Fibroblast of mammary gland (primary cell): ENCODE measurements at regions not wholly inside any gene's neighbourhood (a gene's known extent, or its start where the extent isn't known, plus 50 kb on each side); places are given as distances from the start of the nearest gene placed in this dataset.
A peak's percentile ranks its signal among the peaks of the same experiment; 100 is the strongest.
"Not testable (repeated sequence)": the region's sequence is repeated elsewhere in the genome, so short reads cannot be mapped to it uniquely, and the experiment has no call there.

Experiments used
- DNase-seq: peaks from one replicate; pipeline ENCODE4 v3.0.0-alpha.2; 2010; ENCODE audit warnings: low read depth
- H3K4me3 ChIP-seq: 2 replicates; pipeline ENCODE4 v1.5.1; 2011; ENCODE audit warnings: low read depth, mild to moderate bottlenecking, low read length, moderate library complexity; ENCODE audit not compliant: control insufficient read depth
- TF ChIP-seq, protein P1 (sequence below): conservative IDR thresholded peaks from 2 replicates; pipeline ENCODE4 v1.5.1; 2011; ENCODE audit warnings: low read depth, low read length, inconsistent platforms; ENCODE audit not compliant: control insufficient read depth, insufficient read depth

DNA sequence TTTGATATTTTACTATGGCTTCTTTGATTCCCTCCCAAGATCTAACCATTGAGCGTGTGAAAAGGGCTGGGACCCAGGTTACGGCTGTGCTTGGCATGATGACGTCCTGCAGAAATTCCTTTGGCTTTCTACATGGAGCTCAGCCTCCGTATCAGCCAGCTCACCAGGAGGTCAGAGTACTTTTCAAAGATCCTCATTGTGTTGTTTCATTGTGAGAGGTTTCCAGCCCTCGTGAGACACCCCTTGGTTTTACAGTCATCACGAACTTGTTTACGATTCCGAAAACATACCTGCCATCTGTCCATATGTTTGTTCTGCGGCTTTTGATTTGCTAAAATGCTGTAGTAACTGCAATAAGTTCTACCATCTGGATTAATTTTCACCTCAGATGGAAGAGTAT lies 453.1 kb downstream of the TMEM121 start:
- no peak overlapping the region for H3K4me3 ChIP-seq
- no peak for DNase-seq
- TF ChIP-seq, protein P1, sequence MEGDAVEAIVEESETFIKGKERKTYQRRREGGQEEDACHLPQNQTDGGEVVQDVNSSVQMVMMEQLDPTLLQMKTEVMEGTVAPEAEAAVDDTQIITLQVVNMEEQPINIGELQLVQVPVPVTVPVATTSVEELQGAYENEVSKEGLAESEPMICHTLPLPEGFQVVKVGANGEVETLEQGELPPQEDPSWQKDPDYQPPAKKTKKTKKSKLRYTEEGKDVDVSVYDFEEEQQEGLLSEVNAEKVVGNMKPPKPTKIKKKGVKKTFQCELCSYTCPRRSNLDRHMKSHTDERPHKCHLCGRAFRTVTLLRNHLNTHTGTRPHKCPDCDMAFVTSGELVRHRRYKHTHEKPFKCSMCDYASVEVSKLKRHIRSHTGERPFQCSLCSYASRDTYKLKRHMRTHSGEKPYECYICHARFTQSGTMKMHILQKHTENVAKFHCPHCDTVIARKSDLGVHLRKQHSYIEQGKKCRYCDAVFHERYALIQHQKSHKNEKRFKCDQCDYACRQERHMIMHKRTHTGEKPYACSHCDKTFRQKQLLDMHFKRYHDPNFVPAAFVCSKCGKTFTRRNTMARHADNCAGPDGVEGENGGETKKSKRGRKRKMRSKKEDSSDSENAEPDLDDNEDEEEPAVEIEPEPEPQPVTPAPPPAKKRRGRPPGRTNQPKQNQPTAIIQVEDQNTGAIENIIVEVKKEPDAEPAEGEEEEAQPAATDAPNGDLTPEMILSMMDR = no peak

- H3K4me3 ChIP-seq = no peak overlapping the region
- TF ChIP-seq, protein P1 = no peak
- peak; percentile 4 for DNase-seq
Measured at GRCh38 chr14:105980224-105980623, 453.8 kb downstream of the TMEM121 start.

DNA sequence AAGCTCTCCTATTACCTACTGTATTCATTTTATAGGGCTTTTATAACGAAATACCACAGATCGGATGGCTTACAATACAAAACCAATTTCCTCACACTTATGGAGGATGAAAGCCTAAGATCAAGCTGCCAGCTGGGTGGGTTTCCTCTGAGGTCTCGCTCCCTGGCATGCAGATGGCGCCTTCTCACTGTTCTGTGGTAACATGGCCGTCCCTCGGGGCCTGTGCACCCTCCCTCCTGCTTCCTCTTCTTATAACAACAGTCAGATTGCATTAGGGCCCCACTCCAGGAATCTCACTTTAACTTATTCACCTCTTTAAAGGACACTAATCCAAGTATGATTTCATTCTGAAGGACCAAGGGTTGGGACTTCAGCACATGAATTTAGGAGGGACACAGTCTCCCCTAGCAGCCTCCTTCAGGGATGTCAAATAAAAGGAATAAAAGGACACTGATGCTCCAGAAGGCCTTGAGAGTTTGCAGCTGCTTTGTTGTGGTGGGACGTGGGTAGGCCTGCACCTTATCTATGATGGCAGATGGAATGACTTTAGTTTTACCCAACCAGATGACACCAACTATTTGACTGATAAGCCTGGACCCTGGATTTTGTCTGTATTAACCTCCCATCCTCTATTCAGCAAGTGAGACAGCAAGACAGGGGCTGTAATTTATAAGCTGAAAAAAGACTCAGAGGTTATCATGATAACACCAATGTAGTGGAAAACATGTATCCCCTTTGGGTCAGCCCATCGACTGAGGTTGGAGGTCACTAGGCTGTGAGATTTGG lies 455.3 kb downstream of the TMEM121 start:
- DNase-seq = not testable (repeated sequence)

DNA sequence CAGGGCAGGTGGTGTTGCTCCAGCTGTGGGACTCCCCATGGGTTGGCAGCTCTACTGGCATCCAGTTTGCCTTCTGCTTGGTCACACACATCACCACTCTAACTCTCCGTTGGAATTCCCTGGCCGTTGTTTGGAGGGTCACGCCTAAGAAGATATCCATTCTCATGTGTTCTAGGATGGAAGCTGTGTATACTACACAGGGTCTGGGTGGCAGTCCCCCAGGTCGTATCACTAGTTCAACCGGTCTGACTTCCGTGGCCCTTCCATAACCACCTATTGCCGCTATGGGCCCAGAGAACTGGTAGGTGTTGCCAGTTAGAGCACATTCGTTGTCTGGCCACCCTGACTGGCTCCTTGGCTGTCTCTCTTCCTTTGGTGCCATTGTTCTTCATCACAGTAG lies 456.3 kb downstream of the TMEM121 start:
- TF ChIP-seq, protein P1 = no peak
- no peak for DNase-seq
- H3K4me3 ChIP-seq = no peak overlapping the region

More for the DNA sequence above, 455.3 kb downstream of the TMEM121 start:
- not testable (repeated sequence) for H3K4me3 ChIP-seq

DNA sequence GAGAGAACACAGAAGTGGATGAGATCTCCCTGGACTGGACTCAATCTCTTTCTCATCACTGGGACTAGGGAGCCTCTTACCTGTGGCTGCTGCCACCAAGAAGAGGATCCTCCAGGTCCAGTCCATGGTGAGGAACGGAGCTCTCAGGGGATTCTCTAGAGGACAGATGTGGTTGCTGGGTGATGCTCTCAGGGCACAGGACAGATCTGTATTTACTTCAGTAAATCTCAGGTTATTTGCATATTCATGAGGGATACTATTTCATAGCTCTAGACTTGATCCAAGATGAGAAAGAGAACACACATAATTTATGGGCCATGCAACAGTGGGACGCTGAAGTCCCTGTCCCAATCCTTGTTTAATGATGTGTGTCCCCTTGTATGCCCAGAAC lies 460.5 kb downstream of the TMEM121 start:
- no peak overlapping the region for H3K4me3 ChIP-seq
- DNase-seq = no peak
- TF ChIP-seq, protein P1 = no peak

DNA sequence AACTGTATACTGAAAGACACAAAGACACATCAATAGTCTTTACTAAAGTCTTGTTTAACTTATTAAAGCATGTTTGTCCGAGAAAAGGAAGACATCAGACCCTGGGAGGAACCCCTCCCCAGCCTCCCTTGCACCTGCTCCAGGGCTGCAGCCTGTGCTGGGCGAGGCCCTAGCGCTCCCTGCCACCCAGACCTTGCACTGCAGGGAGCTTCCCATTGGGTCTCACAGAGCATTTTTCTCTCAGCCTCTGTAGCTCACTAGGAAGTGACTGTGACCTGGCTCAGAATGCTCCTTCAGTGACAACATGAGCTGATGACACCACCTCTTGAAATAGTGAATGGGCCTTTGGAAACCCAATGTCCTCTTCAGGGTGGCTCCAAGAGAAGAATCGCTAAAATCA lies 461.2 kb downstream of the TMEM121 start:
- TF ChIP-seq, protein P1 = no peak
- no peak for DNase-seq
- H3K4me3 ChIP-seq = no peak overlapping the region

DNA sequence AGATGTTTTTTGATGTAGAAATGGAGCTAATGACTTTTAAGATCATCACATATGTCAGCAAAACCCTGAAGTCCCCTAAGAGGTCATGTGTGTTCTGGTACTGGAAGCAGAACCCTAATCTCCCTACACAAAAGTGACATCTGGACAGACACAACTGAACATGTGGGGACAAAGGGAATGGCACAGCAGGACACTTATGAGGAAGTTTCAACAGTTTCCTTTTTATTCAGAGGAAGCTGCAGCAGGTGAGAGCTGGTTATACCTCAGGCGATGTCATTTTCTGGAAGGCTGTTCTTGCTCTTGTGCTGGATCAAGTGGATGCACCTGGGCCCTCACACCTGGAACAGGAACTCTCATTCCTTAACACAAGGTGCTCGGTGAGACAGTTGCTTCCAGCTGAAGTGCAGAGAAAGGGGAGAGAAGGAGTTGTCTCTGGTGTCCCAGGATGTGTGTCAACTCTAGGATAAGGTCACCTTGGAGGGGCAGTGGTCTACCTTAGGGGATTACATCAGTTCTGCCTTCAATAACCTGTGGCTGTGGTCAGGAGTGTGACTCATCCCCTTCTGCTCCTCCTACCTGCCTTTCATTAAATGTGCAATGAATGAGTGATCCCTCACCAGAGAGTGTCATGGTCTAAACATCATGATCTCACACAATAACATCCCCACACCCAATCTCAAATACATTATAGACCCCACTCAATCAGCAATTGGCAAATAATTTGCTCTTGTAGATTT lies 463.4 kb downstream of the TMEM121 start:
- DNase-seq = no peak
- no peak overlapping the region for H3K4me3 ChIP-seq
- TF ChIP-seq, protein P1 = no peak

- not testable (repeated sequence) for H3K4me3 ChIP-seq, DNase-seq
Measured at GRCh38 chr14:105991677-105992076, 465.3 kb downstream of the TMEM121 start.
